ENCODE measurements at regions not wholly inside any gene's neighbourhood (a gene's known extent, or its start where the extent isn't known, plus 50 kb on each side); places are given as distances from the start of the nearest gene placed in this dataset.

GRCh38 chr1:68291688-68292384 lies 59.5 kb upstream of the WLS start:
- no peak for DNase-seq

GRCh38 chr1:68287241-68287640 lies 54.9 kb upstream of the WLS start:
- no peak for DNase-seq

- DNase-seq, result no peak
Observed at GRCh38 chr1:68285046-68285445, 52.7 kb upstream of the WLS start.

GRCh38 chr1:68281946-68282615 lies 49.8 kb upstream of the WLS start:
- DNase-seq, result no peak
